OCI-LY3 (cell line): ENCODE measurements at regions not wholly inside any gene's neighbourhood (a gene's known extent, or its start where the extent isn't known, plus 50 kb on each side); places are given as distances from the start of the nearest gene placed in this dataset.

ENCODE experiments used
- CTCF ChIP-seq: fragments of 200-600, 300-600 bp; sonication (generic); IDR thresholded peaks from 2 replicates; pipeline ENCODE4 v1.5.1; 2014; ENCODE audit warnings: antibody characterized with exemption, low read length, low read depth
- EZH2phosphoT487 ChIP-seq: fragments of 200-600 bp; shearing (Covaris generic); IDR thresholded peaks from 2 replicates; pipeline ENCODE4 v1.6.1; 2018; ENCODE audit warnings: antibody characterized with exemption, mixed run types, low read depth

GRCh38 chr3:16122155-16122554 lies 52.3 kb upstream of the GALNT15 start:
- no peak for TF ChIP-seq CTCF
- no peak for TF ChIP-seq EZH2phosphoT487
